B cell (primary cell): ENCODE measurements at regions not wholly inside any gene's neighbourhood (a gene's known extent, or its start where the extent isn't known, plus 50 kb on each side); places are given as distances from the start of the nearest gene placed in this dataset.

Experiments
- ATAC-seq: fragments of 200-7000 bp; cut with Tn5 transposase; one replicate; pipeline ENCODE4 v1.10.0; 2021; ENCODE audit warnings: low read depth, mild to moderate bottlenecking, moderate number of reproducible peaks, moderate library complexity
- CTCF ChIA-PET: fragments of 350-600 bp; sonication (Branson Sonifier 250); formaldehyde crosslinking; loops from one replicate; lab custom pipeline; 2021; ENCODE audit warnings: antibody characterized with exemption, inconsistent platforms; lab: Charles Lee
- POLR2A ChIA-PET: fragments of 350-600 bp; sonication (Branson Sonifier 250); formaldehyde crosslinking; loops from one replicate; lab custom pipeline; 2021; ENCODE audit warnings: antibody characterized with exemption; lab: Charles Lee
- DNase-seq: peaks from one replicate; pipeline ENCODE4 v3.0.0; 2013
- H2AFZ ChIP-seq: 2 replicates; pipeline ENCODE4 v1.6.1; 2012; ENCODE audit warnings: mild to moderate bottlenecking, low read depth, low read length; ENCODE audit not compliant: insufficient read depth, poor library complexity, severe bottlenecking
- H3K27ac ChIP-seq, 2 donors: 1 replicate in 1 of 2; 2 replicates in 1 of 2; pipeline ENCODE4 v1.5.1; 2012 to 2013; ENCODE audit warnings: low read length in 2 of 2, mild to moderate bottlenecking in 2 of 2, moderate library complexity in 1 of 2
- H3K27me3 ChIP-seq, 4 experiments: fragments of 200-600 bp in 1 of 4; sonication (generic) in 1 of 4; replicated peaks in 1 of 4; 1 replicate in 2 of 4; 2 replicates in 2 of 4; pipeline versions ENCODE4 v1.6.1 to v1.7.0; 2013 to 2016; ENCODE audit warnings: low read length in 3 of 4, mild to moderate bottlenecking in 2 of 4, mixed read lengths in 1 of 4, moderate library complexity in 1 of 4; ENCODE audit not compliant: insufficient read depth in 4 of 4, control insufficient read depth in 3 of 4; ENCODE audit errors: control extremely low read depth in 1 of 4
- H3K36me3 ChIP-seq, 2 experiments: replicated peaks in 1 of 2; 1 replicate in 1 of 2; 2 replicates in 1 of 2; pipeline versions ENCODE4 v1.6.1 to v1.7.1; 2013; ENCODE audit warnings: low read length in 1 of 2; ENCODE audit not compliant: insufficient read depth in 2 of 2, control insufficient read depth in 1 of 2; ENCODE audit errors: control extremely low read depth in 1 of 2, extremely low read depth in 1 of 2
- H3K4me1 ChIP-seq, 2 donors: fragments of 200-600 bp in 1 of 2; sonication (generic) in 1 of 2; 1 replicate in 1 of 2; 2 replicates in 1 of 2; pipeline versions ENCODE4 v1.5.1 to v1.6.1; 2013 to 2017; ENCODE audit warnings: low read length in 2 of 2; ENCODE audit not compliant: control insufficient read depth in 2 of 2, insufficient read depth in 2 of 2
- H3K4me2 ChIP-seq: replicated peaks from 2 replicates; pipeline ENCODE3; 2012; ENCODE audit warnings: mild to moderate bottlenecking, low read depth, low read length; ENCODE audit not compliant: poor library complexity, severe bottlenecking
- H3K4me3 ChIP-seq, 5 experiments: fragments of 200-600 bp in 1 of 5; sonication (generic) in 1 of 5; 1 replicate in 3 of 5; 2 replicates in 2 of 5; pipeline versions ENCODE4 v1.5.1 to v1.7.0; 2011 to 2016; ENCODE audit warnings: low read length in 4 of 5, mild to moderate bottlenecking in 4 of 5, low read depth in 2 of 5, control low read depth in 1 of 5, moderate library complexity in 1 of 5; ENCODE audit not compliant: insufficient read depth in 1 of 5; ENCODE audit errors: control extremely low read depth in 1 of 5, extremely low read depth in 1 of 5
- H3K79me2 ChIP-seq: fragments of 200-600 bp; sonication (generic); one replicate; pipeline ENCODE4 v1.6.0; 2016; ENCODE audit warnings: low read length; ENCODE audit not compliant: control insufficient read depth, insufficient read depth
- H3K9ac ChIP-seq: fragments of 200-600 bp; sonication (generic); 2 replicates; pipeline ENCODE4 v1.6.1; 2017; ENCODE audit warnings: mild to moderate bottlenecking, low read length, moderate library complexity
- H3K9me3 ChIP-seq, 3 donors: one replicate each; pipeline versions ENCODE4 v1.6.1 to v1.7.1; 2013; ENCODE audit warnings: low read length in 2 of 3; ENCODE audit not compliant: control insufficient read depth in 2 of 3, insufficient read depth in 1 of 3; ENCODE audit errors: control extremely low read depth in 1 of 3
- H4K20me1 ChIP-seq: 2 replicates; pipeline ENCODE4 v1.6.0; 2012; ENCODE audit warnings: mild to moderate bottlenecking, low read length; ENCODE audit not compliant: insufficient read depth, control insufficient read depth, poor library complexity, severe bottlenecking
- H3K27ac Mint-ChIP-seq: one replicate; pipeline ENCODE4 v1.8.0; 2021; ENCODE audit warnings: mixed read lengths
- H3K27me3 Mint-ChIP-seq: one replicate; pipeline ENCODE4 v1.8.0; 2021; ENCODE audit warnings: mixed read lengths
- H3K4me1 Mint-ChIP-seq: one replicate; pipeline ENCODE4 v1.8.0; 2021; ENCODE audit warnings: mixed read lengths
- H3K4me3 Mint-ChIP-seq: one replicate; pipeline ENCODE4 v1.8.0; 2021; ENCODE audit warnings: mixed read lengths
- H3K9me3 Mint-ChIP-seq: one replicate; pipeline ENCODE4 v1.8.0; 2022; ENCODE audit warnings: mixed read lengths; ENCODE audit not compliant: insufficient read depth
- EZH2 ChIP-seq: IDR thresholded peaks from 2 replicates; pipeline ENCODE4 v1.6.1; 2012; ENCODE audit warnings: borderline replicate concordance, low read depth, mild to moderate bottlenecking, moderate library complexity, low read length; ENCODE audit not compliant: insufficient read depth, poor library complexity, severe bottlenecking
- WGBS: methylation state at CpG from one replicate; pipeline ENCODE4 v1.1.5; 2013; ENCODE audit warnings: missing lambda C conversion rate; ENCODE audit not compliant: insufficient coverage; 5-methylcytosine and 5-hydroxymethylcytosine counted together
- intact Hi-C: fragments of 100-400 bp; cut with micrococcal nuclease; formaldehyde crosslinking; loops from one replicate; pipeline ENCODE4 v1.10.0; 2022
- TF ChIP-seq, protein P1 (sequence below): fragments of 200-600 bp; IDR thresholded peaks from one replicate; pipeline ENCODE4 v1.8.0; 2022; ENCODE audit warnings: antibody characterized with exemption, mild to moderate bottlenecking

- Histone ChIP-seq H2AFZ (no peak overlapping the region), H3K9me3 (peaks cover 0 to under 1% (median 0%) of the 10 kb centered on the region in 3 donors)
- POLR2A ChIA-PET, result no interaction called here
Measured at GRCh38 chr14:51525739-51526138, 126.0 kb upstream of the FRMD6 start.

DNA sequence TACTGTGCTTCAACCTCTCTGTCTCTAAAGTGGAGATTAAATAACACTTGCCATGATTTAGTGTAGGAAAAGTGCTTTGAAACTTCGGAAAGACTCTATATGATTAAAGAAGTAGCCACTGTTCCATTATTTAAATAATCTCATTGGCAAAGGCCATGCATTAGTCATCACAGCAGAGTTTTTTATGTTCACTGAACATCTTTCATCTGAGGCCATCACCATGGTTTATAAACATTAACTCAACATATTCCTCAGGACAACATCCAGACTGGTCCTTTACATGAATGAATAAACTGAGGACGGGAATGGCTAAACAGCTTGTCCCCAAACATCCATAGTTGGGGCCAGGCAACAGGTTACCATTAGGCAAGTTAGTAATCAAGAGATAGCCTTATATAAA is 124.6 kb upstream of the FRMD6 start:
- Mint-ChIP-seq H3K9me3 (no peaks in the 10 kb centered on the region), H3K27me3 (peaks cover 26% of the 10 kb centered on the region), H3K4me1 (no peaks in the 10 kb centered on the region), H3K4me3 (no peak overlapping the region), H3K27ac (no peak overlapping the region)
- ChIA-PET CTCF (no interaction called here), POLR2A (no interaction called here)
- no peak overlapping the region for H3K4me2 ChIP-seq
- intact Hi-C loops, result no loop called here
- DNase-seq (no peak), ATAC-seq (no peak)
- H4K20me1 ChIP-seq, result no peaks in the 10 kb centered on the region
- no peak overlapping the region for H3K9ac ChIP-seq
- no peak overlapping the region for H2AFZ ChIP-seq
- TF ChIP-seq, protein P1, sequence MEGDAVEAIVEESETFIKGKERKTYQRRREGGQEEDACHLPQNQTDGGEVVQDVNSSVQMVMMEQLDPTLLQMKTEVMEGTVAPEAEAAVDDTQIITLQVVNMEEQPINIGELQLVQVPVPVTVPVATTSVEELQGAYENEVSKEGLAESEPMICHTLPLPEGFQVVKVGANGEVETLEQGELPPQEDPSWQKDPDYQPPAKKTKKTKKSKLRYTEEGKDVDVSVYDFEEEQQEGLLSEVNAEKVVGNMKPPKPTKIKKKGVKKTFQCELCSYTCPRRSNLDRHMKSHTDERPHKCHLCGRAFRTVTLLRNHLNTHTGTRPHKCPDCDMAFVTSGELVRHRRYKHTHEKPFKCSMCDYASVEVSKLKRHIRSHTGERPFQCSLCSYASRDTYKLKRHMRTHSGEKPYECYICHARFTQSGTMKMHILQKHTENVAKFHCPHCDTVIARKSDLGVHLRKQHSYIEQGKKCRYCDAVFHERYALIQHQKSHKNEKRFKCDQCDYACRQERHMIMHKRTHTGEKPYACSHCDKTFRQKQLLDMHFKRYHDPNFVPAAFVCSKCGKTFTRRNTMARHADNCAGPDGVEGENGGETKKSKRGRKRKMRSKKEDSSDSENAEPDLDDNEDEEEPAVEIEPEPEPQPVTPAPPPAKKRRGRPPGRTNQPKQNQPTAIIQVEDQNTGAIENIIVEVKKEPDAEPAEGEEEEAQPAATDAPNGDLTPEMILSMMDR, result no peak
- TF ChIP-seq EZH2, result no peak
- H3K36me3 ChIP-seq, result no peaks in the 10 kb centered on the region
- H3K79me2 ChIP-seq, result no peaks in the 10 kb centered on the region
- no CpG with 5 or more reads among the region's 2 CpGs for WGBS
- H3K27me3 ChIP-seq, result peaks cover 0 to 4% (median 1%) of the 10 kb centered on the region in 4 experiments
- H3K4me1 ChIP-seq, result no peaks in the 10 kb centered on the region
- no peak overlapping the region for H3K27ac ChIP-seq
- H3K9me3 ChIP-seq, result no peaks in the 10 kb centered on the region
- no peak overlapping the region for H3K4me3 ChIP-seq

More at GRCh38 chr14:51525739-51526138, 126.0 kb upstream of the FRMD6 start:
- Histone ChIP-seq H3K4me1 (no peaks in the 10 kb centered on the region), H3K79me2 (no peaks in the 10 kb centered on the region), H3K4me2 (no peak overlapping the region), H3K27me3 (peaks cover 0 to 4% (median 1%) of the 10 kb centered on the region in 4 experiments), H3K36me3 (no peaks in the 10 kb centered on the region), H4K20me1 (no peaks in the 10 kb centered on the region), H3K4me3 (no peak overlapping the region), H3K27ac (no peak overlapping the region), H3K9ac (no peak overlapping the region)
- H3K4me1 Mint-ChIP-seq, result no peaks in the 10 kb centered on the region
- CTCF ChIA-PET, result no interaction called here
- no peaks in the 10 kb centered on the region for H3K9me3 Mint-ChIP-seq
- H3K27ac Mint-ChIP-seq, result no peak overlapping the region
- DNase-seq (no peak), ATAC-seq (no peak)
- peaks cover 22% of the 10 kb centered on the region for H3K27me3 Mint-ChIP-seq
- intact Hi-C loops, result no loop called here
- 100% methylated on average over 3 of the region's 3 CpGs for WGBS
- TF ChIP-seq, protein P1, result no peak
- TF ChIP-seq EZH2, result no peak
- H3K4me3 Mint-ChIP-seq, result no peak overlapping the region
